Upper lobe of right lung (tissue), 1 donor: ENCODE measurements at regions not wholly inside any gene's neighbourhood (a gene's known extent, or its start where the extent isn't known, plus 50 kb on each side); places are given as distances from the start of the nearest gene placed in this dataset.
"Not testable (repeated sequence)": the region's sequence is repeated elsewhere in the genome, so short reads cannot be mapped to it uniquely, and the experiment has no call there.

Experiments
- ATAC-seq: fragments of 200-7000 bp; cut with Tn5 transposase; one replicate; pipeline ENCODE4 v1.9.1; 2020; ENCODE audit warnings: mild to moderate bottlenecking, moderate library complexity
- DNase-seq: peaks from one replicate; pipeline ENCODE4 v3.0.0-alpha.2; 2020
- H3K27ac ChIP-seq: fragments of 200-600 bp; one replicate; pipeline ENCODE4 v1.8.0; 2022
- H3K27me3 ChIP-seq: fragments of 200-600 bp; one replicate; pipeline ENCODE4 v1.8.0; 2022; ENCODE audit warnings: mild to moderate bottlenecking
- H3K36me3 ChIP-seq: fragments of 200-600 bp; one replicate; pipeline ENCODE4 v1.8.0; 2022
- H3K4me1 ChIP-seq: fragments of 200-600 bp; one replicate; pipeline ENCODE4 v1.8.0; 2022
- H3K4me3 ChIP-seq: fragments of 200-600 bp; one replicate; pipeline ENCODE4 v1.8.0; 2022; ENCODE audit warnings: mild to moderate bottlenecking
- H3K9me3 ChIP-seq: fragments of 200-600 bp; one replicate; pipeline ENCODE4 v1.8.0; 2022
- CTCF ChIP-seq: fragments of 200-600 bp; IDR thresholded peaks from one replicate; pipeline ENCODE4 v1.8.0; 2022; ENCODE audit warnings: antibody characterized with exemption
- intact Hi-C: fragments of 100-400 bp; cut with DNase I; formaldehyde crosslinking; loops from one replicate; pipeline ENCODE4 v1.11.0; 2022
- donor health status: DM: no; HTN: yes; CAD: no; lungs with severe emphysema.

DNA sequence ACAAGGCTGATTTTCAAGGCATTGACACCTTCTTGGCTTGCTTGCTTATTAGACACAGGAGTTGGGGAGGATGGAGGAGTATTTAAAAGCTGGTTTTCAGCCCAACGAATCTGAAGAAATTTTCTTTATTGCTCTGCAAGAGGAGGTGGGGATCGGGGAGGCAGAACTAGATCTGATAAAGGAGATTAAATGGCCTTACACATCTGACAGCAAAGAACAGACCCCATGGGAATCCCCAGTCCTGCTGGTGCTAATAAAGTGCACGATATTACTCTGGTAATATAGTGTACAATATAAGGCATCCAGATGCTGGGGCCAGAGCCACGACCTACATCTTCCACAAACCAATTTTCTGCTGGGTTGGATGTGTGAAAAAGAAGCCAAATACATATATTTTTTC, 323.0 kb downstream of the OMA1 start:
- no peak for ATAC-seq
- Histone ChIP-seq H3K27me3 (no peaks in the 10 kb centered on the region), H3K27ac (no peak overlapping the region), H3K4me3 (no peak overlapping the region), H3K9me3 (no peaks in the 10 kb centered on the region), H3K36me3 (no peaks in the 10 kb centered on the region), H3K4me1 (no peaks in the 10 kb centered on the region)
- TF ChIP-seq CTCF: no peak
- intact Hi-C loops: no loop called here
- DNase-seq: no peak

DNA sequence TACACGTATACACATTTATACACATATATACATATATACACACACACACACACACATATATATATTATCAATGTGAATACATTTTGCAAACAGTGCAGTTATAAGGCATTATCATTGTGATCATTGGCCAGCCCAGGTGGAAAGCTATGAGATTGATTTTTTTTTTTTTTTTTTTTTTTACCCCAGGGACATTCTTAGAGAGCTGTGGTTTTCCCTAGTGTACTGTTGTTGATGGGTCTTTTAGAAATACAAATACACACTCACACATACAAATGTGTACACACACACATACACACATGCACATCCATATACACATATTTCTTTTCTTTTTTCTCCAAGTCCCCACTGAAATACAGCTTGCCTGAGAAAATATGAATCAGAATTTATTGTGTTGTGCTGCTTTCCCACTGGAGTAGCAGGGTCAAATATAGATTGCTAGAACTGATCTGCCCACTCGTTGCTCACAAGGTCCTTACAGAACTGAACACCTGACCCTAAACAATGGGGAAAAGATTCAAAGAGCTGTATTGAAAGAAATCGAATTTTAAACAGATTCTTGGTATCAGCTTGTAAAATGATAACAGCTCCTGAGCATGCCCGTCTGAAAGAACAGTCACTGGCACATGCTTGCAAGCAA, 325.6 kb downstream of the OMA1 start:
- TF ChIP-seq CTCF: no peak
- Histone ChIP-seq H3K27ac (no peak overlapping the region), H3K9me3 (no peaks in the 10 kb centered on the region), H3K27me3 (no peaks in the 10 kb centered on the region), H3K4me1 (no peaks in the 10 kb centered on the region), H3K4me3 (no peak overlapping the region), H3K36me3 (no peaks in the 10 kb centered on the region)
- DNase-seq (no peak), ATAC-seq (no peak)
- intact Hi-C loops: no loop called here

- intact Hi-C loops, H3K9me3 ChIP-seq, H3K27me3 ChIP-seq, H3K36me3 ChIP-seq, H3K27ac ChIP-seq, DNase-seq, ATAC-seq, H3K4me1 ChIP-seq, H3K4me3 ChIP-seq: not testable (repeated sequence)
These were observed 330.4 kb downstream of the OMA1 start for GRCh38 chr1:58216169-58216568.

- no peaks in the 10 kb centered on the region for H3K4me1 ChIP-seq
- no peak overlapping the region for H3K4me3 ChIP-seq
- H3K36me3 ChIP-seq: no peaks in the 10 kb centered on the region
- H3K9me3 ChIP-seq: no peaks in the 10 kb centered on the region
- DNase-seq (no peak), ATAC-seq (no peak)
- intact Hi-C loops: no loop called here
- H3K27me3 ChIP-seq: no peaks in the 10 kb centered on the region
- H3K27ac ChIP-seq: no peak overlapping the region
- TF ChIP-seq CTCF: no peak
These were observed 331.9 kb downstream of the OMA1 start for GRCh38 chr1:58214674-58215073.

- DNase-seq: no peak
- no peaks in the 10 kb centered on the region for H3K36me3 ChIP-seq
- TF ChIP-seq CTCF: no peak
- no peak for ATAC-seq
- H3K27me3 ChIP-seq: no peaks in the 10 kb centered on the region
- no peaks in the 10 kb centered on the region for H3K9me3 ChIP-seq
- H3K4me1 ChIP-seq: no peaks in the 10 kb centered on the region
- no peak overlapping the region for H3K27ac ChIP-seq
- intact Hi-C loops: no loop called here
- H3K4me3 ChIP-seq: no peak overlapping the region
These were observed 334.7 kb downstream of the OMA1 start for GRCh38 chr1:58211869-58212268.

GRCh38 chr1:58209575-58209974, 337.0 kb downstream of the OMA1 start:
- no peak for TF ChIP-seq CTCF
- H3K4me3 ChIP-seq: no peak overlapping the region
- intact Hi-C loops: no loop called here
- no peaks in the 10 kb centered on the region for H3K27me3 ChIP-seq
- H3K36me3 ChIP-seq: no peaks in the 10 kb centered on the region
- H3K27ac ChIP-seq: no peak overlapping the region
- ATAC-seq (no peak), DNase-seq (no peak)
- H3K9me3 ChIP-seq: no peaks in the 10 kb centered on the region
- H3K4me1 ChIP-seq: no peaks in the 10 kb centered on the region
